A549 (cell line): ENCODE measurements at regions not wholly inside any gene's neighbourhood (a gene's known extent, or its start where the extent isn't known, plus 50 kb on each side); places are given as distances from the start of the nearest gene placed in this dataset.

Experiments
- CEBPB ChIP-seq, 2 experiments: fragments of >200 bp in 1 of 2; sonication (Bioruptor Twin) in 1 of 2; formaldehyde crosslinking in 1 of 2; IDR thresholded peaks; 2 replicates each; pipeline ENCODE4 v1.6.1; 2012 to 2016
- CHD2 ChIP-seq: fragments of 150-350 bp; IDR thresholded peaks from 2 replicates; pipeline ENCODE4 v1.6.1; 2014; ENCODE audit warnings: low read length; ENCODE audit not compliant: partially characterized antibody
- EHF ChIP-seq: fragments of 250-450 bp; sonication (Bioruptor Pico); IDR thresholded peaks from 2 replicates; pipeline ENCODE4 v1.5.0; 2020; ENCODE audit warnings: mild to moderate bottlenecking
- EP300 ChIP-seq, 2 experiments: fragments of >200 bp; sonication (Bioruptor Twin); formaldehyde crosslinking; IDR thresholded peaks; 2 replicates in 1 of 2; 3 replicates in 1 of 2; pipeline ENCODE4 v1.6.1; 2016 to 2017
- GATA3 ChIP-seq: IDR thresholded peaks from 2 replicates; pipeline ENCODE4 v1.6.1; 2012; ENCODE audit warnings: borderline replicate concordance
- HOXB13 ChIP-seq: fragments of 250-450 bp; sonication (Bioruptor Pico); IDR thresholded peaks from 2 replicates; pipeline ENCODE4 v1.5.0; 2020; ENCODE audit warnings: low read depth, mild to moderate bottlenecking, moderate library complexity
- MAX ChIP-seq: IDR thresholded peaks from 2 replicates; pipeline ENCODE4 v1.6.1; 2012
- MAZ ChIP-seq: fragments of 150-350 bp; IDR thresholded peaks from 2 replicates; pipeline ENCODE4 v1.6.1; 2014; ENCODE audit warnings: antibody characterized with exemption, low read depth, low read length, borderline replicate concordance
- POLR2A ChIP-seq: IDR thresholded peaks from 2 replicates; pipeline ENCODE4 v1.6.1; 2012; ENCODE audit warnings: mild to moderate bottlenecking, low read length
- SMC3 ChIP-seq: fragments of >200 bp; sonication (Bioruptor Twin); formaldehyde crosslinking; IDR thresholded peaks from 3 replicates; pipeline ENCODE4 v1.6.1; 2018; ENCODE audit warnings: inconsistent platforms
- TF ChIP-seq, protein P1 (sequence below): fragments of >200 bp; sonication (Bioruptor Twin); formaldehyde crosslinking; IDR thresholded peaks from 3 replicates; pipeline ENCODE4 v1.5.1; 2016
- TF ChIP-seq, protein P2 (sequence below): IDR thresholded peaks from 2 replicates; pipeline ENCODE4 v1.6.1; 2012

GRCh38 chr13:78015782-78016181, 97.2 kb upstream of the EDNRB start:
- TF ChIP-seq, protein P1, sequence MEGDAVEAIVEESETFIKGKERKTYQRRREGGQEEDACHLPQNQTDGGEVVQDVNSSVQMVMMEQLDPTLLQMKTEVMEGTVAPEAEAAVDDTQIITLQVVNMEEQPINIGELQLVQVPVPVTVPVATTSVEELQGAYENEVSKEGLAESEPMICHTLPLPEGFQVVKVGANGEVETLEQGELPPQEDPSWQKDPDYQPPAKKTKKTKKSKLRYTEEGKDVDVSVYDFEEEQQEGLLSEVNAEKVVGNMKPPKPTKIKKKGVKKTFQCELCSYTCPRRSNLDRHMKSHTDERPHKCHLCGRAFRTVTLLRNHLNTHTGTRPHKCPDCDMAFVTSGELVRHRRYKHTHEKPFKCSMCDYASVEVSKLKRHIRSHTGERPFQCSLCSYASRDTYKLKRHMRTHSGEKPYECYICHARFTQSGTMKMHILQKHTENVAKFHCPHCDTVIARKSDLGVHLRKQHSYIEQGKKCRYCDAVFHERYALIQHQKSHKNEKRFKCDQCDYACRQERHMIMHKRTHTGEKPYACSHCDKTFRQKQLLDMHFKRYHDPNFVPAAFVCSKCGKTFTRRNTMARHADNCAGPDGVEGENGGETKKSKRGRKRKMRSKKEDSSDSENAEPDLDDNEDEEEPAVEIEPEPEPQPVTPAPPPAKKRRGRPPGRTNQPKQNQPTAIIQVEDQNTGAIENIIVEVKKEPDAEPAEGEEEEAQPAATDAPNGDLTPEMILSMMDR, result no peak
- TF ChIP-seq MAZ (no peak), CHD2 (no peak), CEBPB (IDR thresholded peaks at IDR 0.05) (no peak), EP300 (IDR thresholded peaks at IDR 0.05) (no peak), HOXB13 (CRISPR knock-in tag) (no peak), MAX (no peak), GATA3 (no peak), POLR2A (no peak), SMC3 (no peak), EHF (CRISPR knock-in tag) (no peak)
- TF ChIP-seq, protein P2, sequence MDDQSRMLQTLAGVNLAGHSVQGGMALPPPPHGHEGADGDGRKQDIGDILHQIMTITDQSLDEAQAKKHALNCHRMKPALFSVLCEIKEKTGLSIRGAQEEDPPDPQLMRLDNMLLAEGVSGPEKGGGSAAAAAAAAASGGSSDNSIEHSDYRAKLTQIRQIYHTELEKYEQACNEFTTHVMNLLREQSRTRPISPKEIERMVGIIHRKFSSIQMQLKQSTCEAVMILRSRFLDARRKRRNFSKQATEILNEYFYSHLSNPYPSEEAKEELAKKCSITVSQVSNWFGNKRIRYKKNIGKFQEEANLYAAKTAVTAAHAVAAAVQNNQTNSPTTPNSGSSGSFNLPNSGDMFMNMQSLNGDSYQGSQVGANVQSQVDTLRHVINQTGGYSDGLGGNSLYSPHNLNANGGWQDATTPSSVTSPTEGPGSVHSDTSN, result no peak
